H1 (cell line): ENCODE measurements at regions not wholly inside any gene's neighbourhood (a gene's known extent, or its start where the extent isn't known, plus 50 kb on each side); places are given as distances from the start of the nearest gene placed in this dataset.

Source experiments
- CTCF ChIA-PET: fragments of 300-600 bp; sonication (Branson Sonifier 250); formaldehyde crosslinking; loops from one replicate; lab custom pipeline; 2021; ENCODE audit not compliant: partially characterized antibody; lab: Charles Lee
- POLR2A ChIA-PET: fragments of 300-600 bp; sonication (Branson Sonifier 250); formaldehyde crosslinking; loops from one replicate; lab custom pipeline; 2021; ENCODE audit warnings: inconsistent platforms; ENCODE audit not compliant: partially characterized antibody; lab: Charles Lee
- DNase-seq, 2 experiments: peaks; one replicate each; pipeline versions ENCODE4 v3.0.0 to v3.0.0-alpha.2; 2010 to 2022; ENCODE audit warnings: low spot score in 2 of 2, low read depth in 1 of 2, mixed read lengths in 1 of 2
- FAIRE-seq: peaks from 2 replicates; lab custom pipeline; 2011; peaks lifted over from hg19 to GRCh38; lab: Jason Lieb, UNC
- H2AFZ ChIP-seq: 2 replicates; pipeline ENCODE4 v1.8.1; 2012; ENCODE audit warnings: low read length, inconsistent platforms
- H2AK5ac ChIP-seq: 2 replicates; pipeline ENCODE4 v1.6.1; 2013; ENCODE audit warnings: low read depth, low read length
- H2BK120ac ChIP-seq: replicated peaks from 2 replicates; pipeline ENCODE3; 2013; ENCODE audit warnings: low read depth, low read length, inconsistent platforms
- H2BK12ac ChIP-seq: 2 replicates; pipeline ENCODE4 v1.6.1; 2013; ENCODE audit warnings: low read depth, low read length
- H2BK15ac ChIP-seq: 2 replicates; pipeline ENCODE4 v1.6.1; 2013; ENCODE audit warnings: low read length
- H2BK20ac ChIP-seq: 2 replicates; pipeline ENCODE4 v1.6.1; 2013; ENCODE audit warnings: low read length
- H2BK5ac ChIP-seq: 2 replicates; pipeline ENCODE4 v1.6.1; 2013; ENCODE audit warnings: low read depth, low read length
- H3K14ac ChIP-seq: 2 replicates; pipeline ENCODE4 v1.6.1; 2013; ENCODE audit warnings: inconsistent platforms; ENCODE audit not compliant: insufficient read length
- H3K18ac ChIP-seq: 2 replicates; pipeline ENCODE4 v1.6.1; 2013; ENCODE audit warnings: low read length; ENCODE audit errors: extremely low read depth
- H3K23ac ChIP-seq: 2 replicates; pipeline ENCODE4 v1.6.1; 2013; ENCODE audit warnings: inconsistent platforms; ENCODE audit not compliant: insufficient read length
- H3K23me2 ChIP-seq: 2 replicates; pipeline ENCODE4 v1.6.1; 2013; ENCODE audit warnings: low read depth, low read length
- H3K27ac ChIP-seq: 2 replicates; pipeline ENCODE4 v1.6.1; 2011; ENCODE audit warnings: low read depth, low read length, inconsistent platforms
- H3K27me3 ChIP-seq, 4 experiments: replicated peaks in 1 of 4; 1 replicate in 1 of 4; 2 replicates in 3 of 4; pipeline versions ENCODE4 v1.6.1 to v1.8.1; 2011 to 2013; ENCODE audit warnings: low read length in 3 of 4, mild to moderate bottlenecking in 3 of 4, inconsistent platforms in 2 of 4, mixed read lengths in 2 of 4, moderate library complexity in 1 of 4; ENCODE audit not compliant: control insufficient read depth in 3 of 4, insufficient read depth in 3 of 4; ENCODE audit errors: extremely low read depth in 1 of 4
- H3K36me3 ChIP-seq, 4 experiments: 2 replicates each; pipeline versions ENCODE4 v1.6.1 to v1.8.1; 2011 to 2013; ENCODE audit warnings: mild to moderate bottlenecking in 4 of 4, low read length in 3 of 4, moderate library complexity in 2 of 4, control low read depth in 1 of 4, inconsistent platforms in 1 of 4; ENCODE audit not compliant: insufficient read depth in 4 of 4, control insufficient read depth in 2 of 4
- H3K4ac ChIP-seq: replicated peaks from 2 replicates; pipeline ENCODE3; 2013; ENCODE audit warnings: low read length, low read depth, mixed read lengths, inconsistent platforms; ENCODE audit not compliant: insufficient read length
- H3K4me1 ChIP-seq, 4 experiments: replicated peaks in 1 of 4; 1 replicate in 1 of 4; 2 replicates in 3 of 4; pipeline versions ENCODE4 v1.6.1 to v1.8.1; 2011 to 2013; ENCODE audit warnings: low read length in 3 of 4, inconsistent platforms in 2 of 4, mixed read lengths in 1 of 4; ENCODE audit not compliant: insufficient read depth in 4 of 4, control insufficient read depth in 3 of 4
- H3K4me2 ChIP-seq, 2 experiments: 2 replicates each; pipeline versions ENCODE4 v1.6.1 to v1.8.1; 2011 to 2013; ENCODE audit warnings: low read depth in 2 of 2, low read length in 2 of 2, control low read depth in 1 of 2, inconsistent platforms in 1 of 2, mild to moderate bottlenecking in 1 of 2; ENCODE audit not compliant: insufficient read depth in 1 of 2
- H3K4me3 ChIP-seq, 4 experiments: fragments of 200-600, 300-600 bp in 1 of 4; sonication (generic), shearing (Covaris generic), sonication (Bioruptor Twin) in 1 of 4; 2 replicates each; pipeline versions ENCODE4 v1.5.1 to v1.8.1; 2011 to 2016; ENCODE audit warnings: low read length in 4 of 4, low read depth in 3 of 4, control low read depth in 2 of 4, inconsistent platforms in 2 of 4, mild to moderate bottlenecking in 2 of 4, mixed read lengths in 1 of 4, moderate library complexity in 1 of 4; ENCODE audit not compliant: insufficient read depth in 2 of 4; ENCODE audit errors: extremely low read depth in 1 of 4
- H3K56ac ChIP-seq: replicated peaks from 2 replicates; pipeline ENCODE3; 2013; ENCODE audit warnings: low read depth, mild to moderate bottlenecking, mixed read lengths, low read length, inconsistent platforms; ENCODE audit not compliant: insufficient read length
- H3K79me1 ChIP-seq: 2 replicates; pipeline ENCODE4 v1.6.1; 2013; ENCODE audit warnings: low read depth, low read length, control low read depth
- H3K79me2 ChIP-seq, 2 experiments: 2 replicates each; pipeline versions ENCODE4 v1.6.1 to v1.8.1; 2012 to 2013; ENCODE audit warnings: low read length in 2 of 2, mild to moderate bottlenecking in 2 of 2, inconsistent platforms in 1 of 2; ENCODE audit not compliant: insufficient read depth in 2 of 2, control insufficient read depth in 1 of 2
- H3K9ac ChIP-seq, 4 experiments: replicated peaks in 1 of 4; 1 replicate in 1 of 4; 2 replicates in 3 of 4; pipeline versions ENCODE4 v1.6.1 to v1.8.1; 2011 to 2013; ENCODE audit warnings: low read depth in 3 of 4, low read length in 3 of 4, control low read depth in 2 of 4, mild to moderate bottlenecking in 2 of 4, moderate library complexity in 2 of 4, inconsistent platforms in 1 of 4; ENCODE audit errors: extremely low read depth in 1 of 4
- H3K9me3 ChIP-seq, 2 experiments: 2 replicates each; pipeline versions ENCODE4 v1.6.1 to v1.8.1; 2012 to 2013; ENCODE audit warnings: mild to moderate bottlenecking in 2 of 2, moderate library complexity in 2 of 2, control low read depth in 1 of 2, inconsistent platforms in 1 of 2, low read depth in 1 of 2, low read length in 1 of 2, mixed read lengths in 1 of 2; ENCODE audit not compliant: insufficient read depth in 2 of 2
- H4K20me1 ChIP-seq, 2 experiments: replicated peaks in 1 of 2; 2 replicates each; pipeline versions ENCODE3 to v1.8.1; 2011 to 2013; ENCODE audit warnings: inconsistent platforms in 2 of 2, low read length in 2 of 2, mild to moderate bottlenecking in 1 of 2; ENCODE audit not compliant: insufficient read depth in 2 of 2, control insufficient read depth in 1 of 2
- H4K5ac ChIP-seq: 2 replicates; pipeline ENCODE4 v1.6.1; 2013; ENCODE audit warnings: low read length, low read depth, mixed read lengths, inconsistent platforms; ENCODE audit not compliant: insufficient read length
- H4K8ac ChIP-seq: 2 replicates; pipeline ENCODE4 v1.8.0; 2013; ENCODE audit warnings: mild to moderate bottlenecking, moderate library complexity, low read length, inconsistent platforms; ENCODE audit not compliant: insufficient read depth; ENCODE audit errors: extremely low read depth
- H4K91ac ChIP-seq: replicated peaks from 2 replicates; pipeline ENCODE3; 2013; ENCODE audit warnings: low read length, mixed read lengths, inconsistent platforms; ENCODE audit not compliant: insufficient read length
- BRCA1 ChIP-seq: IDR thresholded peaks from 2 replicates; pipeline ENCODE4 v1.6.1; 2012; ENCODE audit warnings: low read depth, low read length, improper control_type of control experiment
- CHD1 ChIP-seq: IDR thresholded peaks from 2 replicates; pipeline ENCODE4 v1.6.1; 2012; ENCODE audit warnings: low read depth, low read length, improper control_type of control experiment
- RAD21 ChIP-seq, 2 experiments: IDR thresholded peaks in 1 of 2; conservative IDR thresholded peaks in 1 of 2; 2 replicates each; pipeline ENCODE4 v1.6.1; 2011; ENCODE audit warnings: low read depth in 2 of 2, low read length in 2 of 2, improper control_type of control experiment in 1 of 2, inconsistent platforms in 1 of 2, mild to moderate bottlenecking in 1 of 2, moderate library complexity in 1 of 2
- RNF2 ChIP-seq: fragments of 200-900, 300-1000 bp; sonication (generic); IDR thresholded peaks from 2 replicates; pipeline ENCODE4 v1.7.1; 2016; ENCODE audit warnings: borderline replicate concordance, low read depth, mild to moderate bottlenecking, antibody characterized with exemption, low read length; ENCODE audit not compliant: poor library complexity, severe bottlenecking; ENCODE audit errors: missing control alignments
- SIN3A ChIP-seq, 2 experiments: IDR thresholded peaks in 1 of 2; conservative IDR thresholded peaks in 1 of 2; 2 replicates each; pipeline ENCODE4 v1.6.1; 2011 to 2012; ENCODE audit warnings: low read length in 2 of 2, improper control_type of control experiment in 1 of 2, low read depth in 1 of 2, mild to moderate bottlenecking in 1 of 2
- SIRT6 ChIP-seq: IDR thresholded peaks from one replicate; pipeline ENCODE4 v1.7.1; 2012; ENCODE audit warnings: low read length, inconsistent platforms
- SUZ12 ChIP-seq: fragments of 200-600 bp; sonication (generic); IDR thresholded peaks from 2 replicates; pipeline ENCODE4 v1.6.1; 2012; ENCODE audit warnings: mild to moderate bottlenecking, inconsistent platforms, low read length, moderate library complexity, mixed read lengths
- WGBS, 2 experiments: shearing (Covaris generic) in 1 of 2; methylation state at CpG; one replicate each; pipeline versions ENCODE4 v1.1.6 to v1.1.7; 2013 to 2015; ENCODE audit warnings: low lambda C conversion rate in 2 of 2, mixed read lengths in 2 of 2, inconsistent platforms in 1 of 2, low coverage in 1 of 2, missing lambda C conversion rate in 1 of 2; ENCODE audit not compliant: insufficient replicate concordance in 2 of 2, insufficient coverage in 1 of 2, insufficient read length in 1 of 2; ENCODE audit errors: extremely low coverage in 1 of 2, missing lambda C conversion rate in 1 of 2; 5-methylcytosine and 5-hydroxymethylcytosine counted together
- TF ChIP-seq, protein P1 (sequence below): IDR thresholded peaks from 2 replicates; pipeline ENCODE4 v1.6.1; 2011; ENCODE audit warnings: low read length, improper control_type of control experiment
- TF ChIP-seq, protein P2 (sequence below): IDR thresholded peaks from 2 replicates; pipeline ENCODE4 v1.6.1; 2012; ENCODE audit warnings: low read length, inconsistent platforms
- TF ChIP-seq, protein P3 (sequence below): IDR thresholded peaks from 2 replicates; pipeline ENCODE4 v1.6.1; 2012; ENCODE audit warnings: inconsistent platforms

DNA sequence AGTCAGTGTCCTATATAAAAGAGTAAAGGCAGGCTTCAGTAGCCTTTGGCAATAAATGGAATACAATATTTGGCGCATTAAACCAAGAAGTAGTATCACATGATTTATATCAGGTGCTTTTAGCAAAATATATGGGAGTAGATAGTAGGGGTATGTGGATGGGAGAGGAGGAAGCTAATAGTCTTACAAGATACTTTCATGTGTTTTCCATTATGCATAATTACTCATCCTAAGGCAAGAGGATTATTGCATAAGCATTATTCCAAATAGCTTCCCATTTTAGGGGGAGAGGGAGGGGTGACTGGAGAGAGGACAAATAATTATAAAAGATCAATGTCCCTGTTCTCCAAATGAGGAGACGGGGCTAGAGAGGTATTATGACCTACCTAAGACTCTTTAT, 104.3 kb downstream of the DUSP6 start:
- peak overlapping the region in 1 of 4 experiments; percentile 4; a peak in 1 of 8 replicates for H3K4me3 ChIP-seq
- ChIA-PET CTCF (interaction anchor here (0.6 to 1.6 kb wide), 2 partner anchors 35 to 214 kb away, joined by 3 to 9 read pairs; no protein-coding TSS in a partner anchor), POLR2A (interaction anchor here (0.9 to 1.1 kb wide), 2 partner anchors 23 to 102 kb away, joined by 3 read pairs; no protein-coding TSS in a partner anchor)
- H2BK5ac ChIP-seq, result no peak overlapping the region
- H3K18ac ChIP-seq, result no peak overlapping the region
- H3K23me2 ChIP-seq, result no peaks in the 10 kb centered on the region
- no peaks in the 10 kb centered on the region for H3K36me3 ChIP-seq
- H2BK15ac ChIP-seq, result no peak overlapping the region
- H4K20me1 ChIP-seq, result no peaks in the 10 kb centered on the region
- H3K23ac ChIP-seq, result no peak overlapping the region
- H3K4me1 ChIP-seq, result peaks cover 0 to 15% (median 5%) of the 10 kb centered on the region in 4 experiments; a peak in 4 of 7 replicates
- 92% methylated on average over 2 of the region's 2 CpGs; no CpG with 5 or more reads in 1 of the 2 experiments for WGBS, 2 experiments
- H4K5ac ChIP-seq, result no peak overlapping the region
- peak overlapping the region in 1 of 2 experiments; percentile 39; a peak in 1 of 4 replicates for H3K4me2 ChIP-seq
- no peak overlapping the region for H2BK12ac ChIP-seq
- FAIRE-seq (no peak), DNase-seq (no peak)
- H2BK120ac ChIP-seq, result no peak overlapping the region
- TF ChIP-seq, protein P1, sequence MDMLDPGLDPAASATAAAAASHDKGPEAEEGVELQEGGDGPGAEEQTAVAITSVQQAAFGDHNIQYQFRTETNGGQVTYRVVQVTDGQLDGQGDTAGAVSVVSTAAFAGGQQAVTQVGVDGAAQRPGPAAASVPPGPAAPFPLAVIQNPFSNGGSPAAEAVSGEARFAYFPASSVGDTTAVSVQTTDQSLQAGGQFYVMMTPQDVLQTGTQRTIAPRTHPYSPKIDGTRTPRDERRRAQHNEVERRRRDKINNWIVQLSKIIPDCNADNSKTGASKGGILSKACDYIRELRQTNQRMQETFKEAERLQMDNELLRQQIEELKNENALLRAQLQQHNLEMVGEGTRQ, result no peak
- TF ChIP-seq RNF2 (no peak), RAD21 (IDR thresholded peaks at IDR 0.05 in 1 of 2, conservative IDR thresholded peaks at IDR 0.05 in 1 of 2; ENCODE audit: low read depth in 2 of 2, low read length in 2 of 2) (no peak), SIRT6 (no peak), CHD1 (no peak), SUZ12 (no peak), BRCA1 (no peak), SIN3A (conservative IDR thresholded peaks at IDR 0.05 in 1 of 2, IDR thresholded peaks at IDR 0.05 in 1 of 2; ENCODE audit: low read depth in 1 of 2, low read length in 2 of 2) (no peak)
- TF ChIP-seq, protein P2, sequence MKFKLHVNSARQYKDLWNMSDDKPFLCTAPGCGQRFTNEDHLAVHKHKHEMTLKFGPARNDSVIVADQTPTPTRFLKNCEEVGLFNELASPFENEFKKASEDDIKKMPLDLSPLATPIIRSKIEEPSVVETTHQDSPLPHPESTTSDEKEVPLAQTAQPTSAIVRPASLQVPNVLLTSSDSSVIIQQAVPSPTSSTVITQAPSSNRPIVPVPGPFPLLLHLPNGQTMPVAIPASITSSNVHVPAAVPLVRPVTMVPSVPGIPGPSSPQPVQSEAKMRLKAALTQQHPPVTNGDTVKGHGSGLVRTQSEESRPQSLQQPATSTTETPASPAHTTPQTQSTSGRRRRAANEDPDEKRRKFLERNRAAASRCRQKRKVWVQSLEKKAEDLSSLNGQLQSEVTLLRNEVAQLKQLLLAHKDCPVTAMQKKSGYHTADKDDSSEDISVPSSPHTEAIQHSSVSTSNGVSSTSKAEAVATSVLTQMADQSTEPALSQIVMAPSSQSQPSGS, result no peak
- TF ChIP-seq, protein P3, sequence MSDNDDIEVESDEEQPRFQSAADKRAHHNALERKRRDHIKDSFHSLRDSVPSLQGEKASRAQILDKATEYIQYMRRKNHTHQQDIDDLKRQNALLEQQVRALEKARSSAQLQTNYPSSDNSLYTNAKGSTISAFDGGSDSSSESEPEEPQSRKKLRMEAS, result no peak
- no peak overlapping the region for H3K27ac ChIP-seq
- no peak overlapping the region for H3K56ac ChIP-seq
- H3K27me3 ChIP-seq, result peaks cover 0 to 2% (median under 1%) of the 10 kb centered on the region in 4 experiments; a peak in 4 of 7 replicates
- no peak overlapping the region for H2AFZ ChIP-seq
- H3K9me3 ChIP-seq, result no peaks in the 10 kb centered on the region
- H3K79me1 ChIP-seq, result no peaks in the 10 kb centered on the region
- H3K4ac ChIP-seq, result no peak overlapping the region
- no peak overlapping the region for H4K8ac ChIP-seq
- H3K9ac ChIP-seq, result no peak overlapping the region
- H2BK20ac ChIP-seq, result no peak overlapping the region
- H3K79me2 ChIP-seq, result no peaks in the 10 kb centered on the region
- H4K91ac ChIP-seq, result no peak overlapping the region
- no peak overlapping the region for H3K14ac ChIP-seq
- H2AK5ac ChIP-seq, result no peak overlapping the region
